Tibial artery (tissue), 4 donors: ENCODE measurements at regions not wholly inside any gene's neighbourhood (a gene's known extent, or its start where the extent isn't known, plus 50 kb on each side); places are given as distances from the start of the nearest gene placed in this dataset.
"Not testable (repeated sequence)": the region's sequence is repeated elsewhere in the genome, so short reads cannot be mapped to it uniquely, and the experiment has no call there.

Source experiments
- DNase-seq, 2 donors: peaks; one replicate each; pipeline ENCODE4 v3.0.0-alpha.2; 2019
- H3K27ac ChIP-seq, 2 donors: fragments of 200-600 bp; sonication (generic) in 1 of 2; 1 replicate in 1 of 2; 2 replicates in 1 of 2; pipeline ENCODE4 v1.5.1; 2018 to 2019; ENCODE audit warnings: mild to moderate bottlenecking in 1 of 2
- H3K27me3 ChIP-seq, 2 donors: fragments of 200-600 bp; sonication (generic) in 1 of 2; one replicate each; pipeline versions ENCODE4 v1.5.1 to v1.6.0; 2016 to 2019
- H3K36me3 ChIP-seq, 3 donors: fragments of 200-600 bp; sonication (generic) in 2 of 3; one replicate each; pipeline ENCODE4 v1.5.1; 2016 to 2019; ENCODE audit warnings: mild to moderate bottlenecking in 2 of 3
- H3K4me1 ChIP-seq, 4 donors: fragments of 200-600 bp; sonication (generic) in 2 of 4; 1 replicate in 3 of 4; 2 replicates in 1 of 4; pipeline ENCODE4 v1.5.1; 2016 to 2019
- H3K4me3 ChIP-seq, 2 donors: fragments of 200-600 bp; sonication (generic) in 1 of 2; 1 replicate in 1 of 2; 2 replicates in 1 of 2; pipeline ENCODE4 v1.5.1; 2018 to 2019; ENCODE audit warnings: mild to moderate bottlenecking in 2 of 2
- H3K9me3 ChIP-seq, 3 donors: fragments of 200-600 bp; sonication (generic) in 1 of 3; one replicate each; pipeline ENCODE4 v1.5.1; 2016 to 2019
- CTCF ChIP-seq, 2 experiments: fragments of 200-600 bp in 1 of 2; fragments of 450-650 bp in 1 of 2; IDR thresholded peaks; one replicate each; pipeline ENCODE4 v1.5.1; 2017 to 2019; ENCODE audit warnings: antibody characterized with exemption in 2 of 2, mild to moderate bottlenecking in 1 of 2, moderate library complexity in 1 of 2
- intact Hi-C: fragments of 100-400 bp; cut with DNase I; formaldehyde crosslinking; loops from one replicate; pipeline ENCODE4 v1.15.0; 2023; ENCODE audit warnings: low total_unique reads

GRCh38 chr9:33661176-33661575 is 134.2 kb upstream of the PRSS3 start:
- Histone ChIP-seq H3K9me3 (no peaks in the 10 kb centered on the region), H3K27ac (no peak overlapping the region), H3K4me3 (no peak overlapping the region), H3K36me3 (no peaks in the 10 kb centered on the region), H3K4me1 (no peaks in the 10 kb centered on the region), H3K27me3 (no peaks in the 10 kb centered on the region)
- intact Hi-C loops: no loop called here
- no peak for DNase-seq
- TF ChIP-seq CTCF (IDR thresholded peaks at IDR 0.05): no peak

- H3K36me3 ChIP-seq: no peaks in the 10 kb centered on the region
- intact Hi-C loops: no loop called here
- H3K9me3 ChIP-seq: no peaks in the 10 kb centered on the region
- H3K27me3 ChIP-seq: peaks cover 0 to 8% of the 10 kb centered on the region in 2 donors
- H3K4me1 ChIP-seq: no peaks in the 10 kb centered on the region
- DNase-seq: no peak
- TF ChIP-seq CTCF (IDR thresholded peaks at IDR 0.05): no peak
- no peak overlapping the region for H3K27ac ChIP-seq
- H3K4me3 ChIP-seq: no peak overlapping the region
Measured at GRCh38 chr9:33662871-33663270, 132.5 kb upstream of the PRSS3 start.

GRCh38 chr9:33676194-33676745 is 119.1 kb upstream of the PRSS3 start:
- Histone ChIP-seq H3K4me3 (peak overlapping the region; percentile 50 to 51), H3K27ac (peak overlapping the region in 1 of 2 donors; percentile 41)

GRCh38 chr9:33676746-33677505 is 118.4 kb upstream of the PRSS3 start:
- peak overlapping the region in 1 of 2 donors; percentile 41 for H3K27ac ChIP-seq
- peak overlapping the region; percentile 50 to 51 for H3K4me3 ChIP-seq
- peaks cover 0 to 4% of the 10 kb centered on the region in 2 donors for H3K27me3 ChIP-seq
- no peak for TF ChIP-seq CTCF (IDR thresholded peaks at IDR 0.05)
- DNase-seq: peak in 1 of 2 donors; percentile 65
- no peaks in the 10 kb centered on the region for H3K36me3 ChIP-seq
- intact Hi-C loops: no loop called here
- H3K4me1 ChIP-seq: peaks cover 0 to 4% (median 0%) of the 10 kb centered on the region in 4 donors
- peaks cover 0 to 7% (median 3%) of the 10 kb centered on the region in 3 donors for H3K9me3 ChIP-seq

More at GRCh38 chr9:33676194-33676745, 119.1 kb upstream of the PRSS3 start:
- H3K4me1 ChIP-seq, H3K27me3 ChIP-seq, H3K9me3 ChIP-seq, intact Hi-C loops, DNase-seq, H3K36me3 ChIP-seq: not testable (repeated sequence)

- TF ChIP-seq CTCF (IDR thresholded peaks at IDR 0.05): no peak
- H3K4me1 ChIP-seq: peaks cover 0 to 4% (median 0%) of the 10 kb centered on the region in 4 donors
- H3K36me3 ChIP-seq: no peaks in the 10 kb centered on the region
- peaks cover 0 to 7% (median 3%) of the 10 kb centered on the region in 3 donors for H3K9me3 ChIP-seq
- DNase-seq: no peak
- H3K27ac ChIP-seq: no peak overlapping the region
- H3K4me3 ChIP-seq: peak overlapping the region; percentile 50 to 51
- H3K27me3 ChIP-seq: peaks cover 0 to 4% of the 10 kb centered on the region in 2 donors
- intact Hi-C loops: no loop called here
Measured at GRCh38 chr9:33677506-33677809, 117.9 kb upstream of the PRSS3 start.

GRCh38 chr9:33677961-33678360 is 117.4 kb upstream of the PRSS3 start:
- peaks cover 0 to 7% (median 3%) of the 10 kb centered on the region in 3 donors for H3K9me3 ChIP-seq
- no peak for TF ChIP-seq CTCF (IDR thresholded peaks at IDR 0.05)
- H3K4me1 ChIP-seq: peaks cover 0 to 4% (median 0%) of the 10 kb centered on the region in 4 donors
- no peak for DNase-seq
- no peak overlapping the region for H3K4me3 ChIP-seq
- intact Hi-C loops: no loop called here
- H3K36me3 ChIP-seq: no peaks in the 10 kb centered on the region
- H3K27ac ChIP-seq: no peak overlapping the region
- peaks cover 0 to 4% of the 10 kb centered on the region in 2 donors for H3K27me3 ChIP-seq
